HPDE6-E6E7 (cell line): ENCODE measurements at regions not wholly inside any gene's neighbourhood (a gene's known extent, or its start where the extent isn't known, plus 50 kb on each side); places are given as distances from the start of the nearest gene placed in this dataset.
A peak's percentile ranks its signal among the peaks of the same experiment; 100 is the strongest.
"Not testable (repeated sequence)": the region's sequence is repeated elsewhere in the genome, so short reads cannot be mapped to it uniquely, and the experiment has no call there.

Source experiments
- DNase-seq: peaks from one replicate; pipeline ENCODE4 v3.0.0; 2011; ENCODE audit warnings: missing footprints; ENCODE audit errors: extremely low spot score

GRCh38 chr3:178967177-178967532 is 104.5 kb downstream of the ZMAT3 start:
- no peak for DNase-seq

DNA sequence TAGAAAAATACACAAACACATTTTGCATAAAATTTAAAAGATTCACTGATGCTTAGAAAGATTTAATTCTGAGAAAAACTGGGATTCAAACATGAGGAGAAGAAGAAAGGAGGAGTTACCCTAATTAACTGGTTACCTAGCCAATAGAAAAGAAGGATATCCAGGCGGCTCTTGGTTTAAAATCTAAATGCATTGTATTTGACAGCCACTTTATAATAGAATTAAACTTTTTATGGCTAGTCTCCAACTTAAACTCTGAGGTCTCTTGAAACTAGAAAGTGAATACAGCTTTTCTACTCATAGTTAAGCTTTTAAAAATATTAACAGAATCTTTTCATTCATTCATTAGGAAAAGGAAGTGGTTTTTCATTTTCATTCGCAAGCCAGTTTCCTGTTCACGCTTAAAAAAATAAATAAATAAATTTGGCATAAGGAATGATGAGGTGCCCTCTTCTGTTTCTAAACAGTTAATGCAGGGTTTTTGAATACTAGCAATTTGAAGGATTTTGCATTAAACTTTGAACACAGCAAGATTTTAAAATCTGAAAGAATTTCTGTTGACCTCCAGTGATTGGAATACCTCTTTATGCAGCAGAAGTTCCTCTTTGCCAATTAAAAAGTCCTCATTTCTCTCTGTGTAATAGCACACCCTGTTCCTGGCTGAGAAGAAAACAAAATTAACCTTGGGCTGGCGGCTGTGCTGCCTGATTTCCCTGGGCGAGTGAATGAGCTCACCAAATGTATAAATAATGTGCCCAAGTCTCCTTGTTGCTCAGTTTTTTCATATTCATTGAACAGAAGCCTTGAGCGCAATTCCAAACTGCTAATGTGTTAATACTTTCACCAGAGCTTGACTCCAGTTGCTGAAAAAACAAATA is 105.1 kb downstream of the ZMAT3 start:
- DNase-seq: no peak

DNA sequence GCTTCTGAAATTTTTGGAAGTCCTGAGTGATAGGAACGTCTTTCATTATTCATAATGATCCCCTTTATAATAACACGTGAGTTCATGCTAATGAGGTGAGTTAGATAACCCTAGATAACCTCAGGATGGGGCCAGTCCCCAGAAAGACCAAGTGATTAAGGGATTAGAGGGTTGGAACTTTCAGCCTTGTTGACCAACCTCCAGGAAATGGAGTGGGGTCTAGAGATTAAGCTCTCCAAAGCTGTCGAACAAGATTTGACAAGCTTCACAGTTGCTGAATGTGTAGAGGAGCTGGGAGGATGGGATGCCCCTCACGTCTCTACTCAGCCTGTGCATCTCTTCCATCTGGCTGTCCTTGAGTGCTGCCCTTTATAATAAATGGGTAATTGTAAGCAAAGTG is 107.1 kb downstream of the ZMAT3 start:
- no peak for DNase-seq

GRCh38 chr3:178960918-178961317 is 110.7 kb downstream of the ZMAT3 start:
- DNase-seq: no peak

DNA sequence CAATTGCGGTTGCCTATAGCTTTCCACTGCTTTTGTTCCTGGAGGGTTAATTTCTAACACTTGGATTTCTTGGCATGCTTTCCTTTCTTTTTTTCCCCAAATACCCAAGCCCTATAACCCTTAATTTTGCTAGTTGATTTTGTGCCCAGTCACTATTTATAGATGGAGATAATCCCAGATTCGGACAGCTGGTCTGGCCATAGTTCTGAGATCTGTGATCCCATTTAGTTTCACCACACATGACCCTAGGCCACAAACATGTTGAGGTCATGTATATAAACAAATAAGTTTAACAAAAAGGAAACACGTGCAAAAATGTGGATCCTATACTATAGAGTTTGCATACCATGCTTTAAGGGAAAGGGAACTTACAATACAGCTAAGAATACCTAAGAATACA is 111.4 kb downstream of the ZMAT3 start:
- DNase-seq: no peak

GRCh38 chr3:178950676-178951075 is 120.9 kb downstream of the ZMAT3 start:
- DNase-seq: peak; percentile 42

- DNase-seq: no peak
Observed at GRCh38 chr3:178949896-178950295, 121.7 kb downstream of the ZMAT3 start.

DNA sequence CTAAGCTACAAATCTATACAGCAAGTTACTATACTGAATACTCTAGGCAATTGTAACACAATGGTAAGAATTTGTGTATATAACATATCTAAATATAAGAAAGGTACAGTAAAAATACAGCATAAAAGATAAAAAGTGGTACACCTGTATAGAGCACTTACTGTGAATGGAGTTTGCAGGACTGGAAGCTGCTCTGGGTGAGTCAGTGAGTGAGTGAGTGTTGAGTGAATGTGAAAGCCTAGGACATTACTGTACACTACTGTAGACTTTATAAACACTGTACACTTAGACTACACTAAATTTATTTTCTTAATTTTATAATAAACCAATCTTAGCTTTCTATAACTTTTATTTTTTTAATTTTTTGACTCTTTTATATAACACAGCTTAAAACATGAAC is 123.1 kb downstream of the ZMAT3 start:
- DNase-seq: no peak

DNA sequence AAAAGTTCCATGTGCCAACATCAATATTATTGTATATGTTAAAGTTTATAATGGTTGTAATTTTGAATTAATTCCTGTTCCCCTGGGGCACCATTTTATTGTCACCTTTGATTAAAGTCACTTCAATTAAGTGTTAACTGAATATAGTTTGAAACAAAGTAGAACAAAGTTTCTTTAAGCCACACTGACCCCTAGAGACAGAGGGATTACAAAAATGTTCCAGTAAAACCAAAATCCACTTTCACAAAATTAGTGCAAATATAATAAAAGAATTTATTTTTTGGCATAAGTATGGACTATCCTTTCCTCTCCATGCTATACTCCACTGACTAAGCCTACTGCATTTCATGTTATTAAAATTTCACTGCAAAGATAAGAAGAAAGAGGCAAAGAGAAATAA is 123.9 kb downstream of the ZMAT3 start:
- DNase-seq: no peak

DNA sequence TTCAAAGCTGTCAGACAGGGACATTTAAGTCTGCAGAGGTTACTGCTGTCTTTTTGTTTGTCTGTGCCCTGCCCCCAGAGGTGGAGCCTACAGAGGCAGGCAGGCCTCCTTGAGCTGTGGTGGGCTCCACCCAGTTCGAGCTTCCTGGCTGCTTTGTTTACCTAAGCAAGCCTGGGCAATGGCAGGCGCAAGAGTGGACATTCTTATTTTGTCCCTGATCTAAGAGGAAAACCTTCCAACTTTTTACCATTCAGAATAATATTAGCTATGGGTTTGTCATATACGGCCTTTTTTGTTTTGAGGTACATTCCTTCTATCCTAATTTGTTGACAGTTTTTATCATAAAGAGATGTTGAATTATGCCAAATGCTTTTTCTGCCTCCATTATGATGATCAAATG is 129.3 kb downstream of the ZMAT3 start:
- DNase-seq: not testable (repeated sequence)

DNA sequence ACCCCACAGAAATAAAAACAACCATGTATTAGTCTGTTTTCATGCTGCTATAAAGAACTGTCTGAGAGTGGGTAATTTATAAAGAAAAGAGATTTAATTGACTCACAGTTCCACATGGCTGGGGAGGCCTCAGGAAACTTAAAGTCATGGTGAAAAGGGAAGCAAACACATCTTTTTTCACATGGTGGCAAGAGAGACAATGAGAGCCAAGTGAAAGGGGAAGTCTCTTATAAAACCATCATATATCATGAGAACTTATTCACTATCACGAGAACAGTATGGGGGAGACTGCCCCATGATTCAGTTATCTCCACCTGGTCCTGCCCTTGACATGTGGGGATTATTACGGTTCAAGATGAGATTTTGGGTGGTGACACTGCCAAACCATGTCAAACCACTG is 141.5 kb downstream of the ZMAT3 start:
- no peak for DNase-seq

DNA sequence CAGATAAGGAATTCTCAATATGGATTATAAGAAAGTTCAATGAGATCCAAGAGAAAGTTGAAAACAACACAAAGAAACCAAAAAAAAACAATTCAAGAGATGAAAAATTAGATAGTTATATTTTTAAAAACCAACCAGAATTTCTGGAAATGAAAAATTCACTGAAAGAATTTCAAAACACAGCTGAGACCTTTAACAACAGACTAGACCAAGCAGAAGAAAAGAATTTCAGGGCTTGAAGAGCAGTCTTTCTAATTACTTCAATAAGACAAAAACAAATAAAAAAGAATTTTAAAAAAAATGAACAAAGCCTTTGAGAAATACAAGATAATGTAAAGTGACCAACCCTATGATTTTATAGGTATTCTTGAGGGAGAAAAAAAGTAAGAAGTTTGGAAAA is 155.4 kb downstream of the ZMAT3 start:
- no peak for DNase-seq

DNA sequence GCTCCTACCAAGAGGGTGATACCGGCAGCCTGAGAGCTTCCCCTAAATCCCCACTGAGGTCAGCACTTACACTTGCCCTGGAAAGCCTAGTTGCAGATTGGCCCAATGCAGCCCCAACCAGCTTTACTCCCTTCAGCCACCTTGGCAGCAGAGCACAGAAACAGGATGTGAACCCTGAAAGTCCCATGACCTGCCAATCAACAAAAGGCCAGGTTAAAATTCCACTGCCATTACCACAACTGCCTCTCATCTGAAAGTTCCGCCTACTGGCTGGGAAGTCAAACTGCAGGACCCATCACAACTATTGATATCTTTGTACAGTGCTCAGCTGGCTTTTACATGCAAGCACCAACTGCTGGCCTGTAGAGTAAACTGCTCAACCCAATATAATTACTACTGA is 156.2 kb downstream of the ZMAT3 start:
- DNase-seq: no peak

- no peak for DNase-seq
Observed at GRCh38 chr3:178907081-178907480, 164.5 kb downstream of the ZMAT3 start.

DNA sequence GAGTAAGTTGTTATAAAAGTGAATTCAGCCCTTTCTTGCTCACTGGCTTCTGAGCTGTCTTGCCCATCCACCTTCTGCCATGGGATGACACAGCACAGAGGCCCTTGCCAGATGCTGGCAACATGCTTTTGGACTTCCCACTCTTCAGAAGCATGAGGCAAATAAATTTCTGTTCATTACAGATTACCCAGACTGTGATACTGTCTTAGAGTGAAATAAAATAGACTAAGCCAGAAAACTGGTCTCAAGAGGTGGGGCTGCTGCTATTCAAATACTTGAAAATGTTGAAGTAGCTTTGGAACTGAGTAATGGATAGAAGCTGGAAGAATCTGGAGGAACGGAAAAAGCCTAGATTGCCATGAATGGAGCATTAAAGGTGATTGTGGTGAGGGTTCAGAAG is 170.4 kb downstream of the ZMAT3 start:
- DNase-seq: no peak

DNA sequence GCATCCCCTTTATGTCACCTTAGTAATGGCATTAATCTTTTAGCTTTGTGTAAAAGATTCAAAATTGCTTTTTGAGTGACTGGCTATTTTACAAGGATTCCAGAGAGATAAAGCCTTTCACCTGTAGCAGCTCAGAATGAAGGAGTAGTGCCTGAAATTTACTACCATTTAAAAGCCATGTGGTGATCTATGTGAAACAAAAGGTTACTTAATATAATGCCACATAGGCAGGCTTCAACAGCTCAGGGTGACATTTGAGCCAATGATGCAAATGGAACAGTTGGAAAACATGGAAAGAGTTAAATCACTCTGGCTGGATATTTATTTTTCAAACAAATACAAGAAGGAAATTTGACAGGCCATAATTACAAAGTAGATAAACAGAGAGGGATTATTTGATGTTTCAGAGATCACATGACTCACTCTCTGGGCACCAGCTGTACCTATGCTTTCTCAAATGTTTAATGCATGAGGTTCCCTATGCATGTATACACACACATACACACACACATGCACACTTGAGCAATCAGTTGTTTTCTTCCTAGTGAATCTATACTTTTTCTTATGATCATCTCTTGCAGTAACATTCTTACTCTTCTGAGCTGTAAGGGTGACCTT is 171.5 kb downstream of the ZMAT3 start:
- DNase-seq: no peak

DNA sequence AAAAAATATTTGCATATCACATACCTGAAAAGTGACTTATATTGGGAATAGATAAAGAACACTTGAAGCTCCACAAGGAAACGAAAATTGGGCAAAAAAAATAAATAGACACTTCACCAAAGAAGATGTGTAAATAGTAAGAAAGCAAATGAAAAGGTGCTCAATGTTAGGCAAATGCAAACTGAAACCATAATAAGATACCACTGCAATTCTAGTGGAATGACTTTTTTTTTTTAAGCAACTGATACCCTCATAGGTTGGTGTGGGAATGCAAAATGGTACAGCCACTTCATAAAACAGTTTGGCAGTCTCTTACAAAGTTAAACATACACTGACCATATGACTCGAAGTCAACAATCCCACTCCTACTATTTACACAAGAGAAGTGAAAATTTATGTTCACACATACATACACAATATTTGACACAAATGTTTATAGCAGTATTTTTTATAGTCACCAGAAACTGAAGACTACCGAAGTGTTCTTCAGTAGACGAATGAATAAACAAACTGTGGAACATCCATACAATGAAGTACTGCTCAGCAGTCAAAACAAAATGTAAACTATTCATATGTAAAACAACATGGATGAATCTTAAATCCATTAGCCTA is 176.3 kb downstream of the ZMAT3 start:
- no peak for DNase-seq
